Vagina (tissue), 2 donors: ENCODE measurements at regions not wholly inside any gene's neighbourhood (a gene's known extent, or its start where the extent isn't known, plus 50 kb on each side); places are given as distances from the start of the nearest gene placed in this dataset.

Experiments
- CTCF ChIP-seq, 3 experiments: fragments of 450-650 bp in 2 of 3; fragments of 200-600 bp in 1 of 3; sonication (generic) in 1 of 3; IDR thresholded peaks; one replicate each; pipeline ENCODE4 v1.5.1; 2017 to 2019; ENCODE audit warnings: antibody characterized with exemption in 3 of 3, mild to moderate bottlenecking in 2 of 3, moderate library complexity in 2 of 3
- POLR2AphosphoS5 ChIP-seq, 2 donors: sonication (generic); formaldehyde crosslinking; IDR thresholded peaks; one replicate each; pipeline ENCODE4 v1.9.0; 2017; ENCODE audit warnings: antibody characterized with exemption in 2 of 2, mild to moderate bottlenecking in 2 of 2, low read depth in 1 of 2; ENCODE audit not compliant: insufficient read depth in 1 of 2

- TF ChIP-seq CTCF (IDR thresholded peaks at IDR 0.05), result no peak
- peak in 1 of 2 donors; percentile 43 for TF ChIP-seq POLR2AphosphoS5 (IDR thresholded peaks at IDR 0.05; ENCODE audit: insufficient read depth in 1 of 2, low read depth in 1 of 2)
Measured at GRCh38 chr4:9691238-9692065, 90.0 kb upstream of the DRD5 start.
